ENCODE measurements at regions not wholly inside any gene's neighbourhood (a gene's known extent, or its start where the extent isn't known, plus 50 kb on each side); places are given as distances from the start of the nearest gene placed in this dataset.

DNA sequence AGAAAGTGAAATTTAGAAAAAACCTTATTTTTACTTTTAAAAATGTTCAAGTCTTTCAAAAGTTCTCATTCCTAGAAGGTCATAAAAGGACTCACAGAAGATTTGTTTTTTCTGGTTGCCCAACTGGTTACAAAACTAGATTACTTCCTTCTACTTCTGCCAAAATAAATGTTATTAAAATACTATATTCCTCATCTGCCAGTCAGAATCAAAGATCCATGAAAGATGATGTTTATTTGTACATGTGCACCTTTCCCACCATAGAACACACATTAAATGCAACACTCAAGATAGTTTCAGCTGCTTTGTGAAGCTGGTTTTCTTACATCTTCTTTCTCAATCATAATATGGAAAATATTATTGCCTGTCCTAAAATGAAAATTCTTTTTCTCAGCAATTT lies 465.4 kb downstream of the ETV1 start:
- TF ChIP-seq ZNF274 (IDR thresholded peaks at IDR 0.05; ENCODE audit: low read depth, low read length) (no peak), YY1 (IDR thresholded peaks at IDR 0.05; ENCODE audit: insufficient read depth, insufficient read length) (no peak)
